GM12875 (cell line): ENCODE measurements at regions not wholly inside any gene's neighbourhood (a gene's known extent, or its start where the extent isn't known, plus 50 kb on each side); places are given as distances from the start of the nearest gene placed in this dataset.

Experiments
- H3K4me3 ChIP-seq: one replicate; pipeline ENCODE4 v1.5.1; 2011; ENCODE audit warnings: low read depth, low read length, control low read depth
- TF ChIP-seq, protein P1 (sequence below): IDR thresholded peaks from 2 replicates; pipeline ENCODE4 v1.5.1; 2011; ENCODE audit warnings: low read depth, mild to moderate bottlenecking, control low read depth, inconsistent platforms, low read length, moderate library complexity, borderline replicate concordance; ENCODE audit not compliant: insufficient read depth

DNA sequence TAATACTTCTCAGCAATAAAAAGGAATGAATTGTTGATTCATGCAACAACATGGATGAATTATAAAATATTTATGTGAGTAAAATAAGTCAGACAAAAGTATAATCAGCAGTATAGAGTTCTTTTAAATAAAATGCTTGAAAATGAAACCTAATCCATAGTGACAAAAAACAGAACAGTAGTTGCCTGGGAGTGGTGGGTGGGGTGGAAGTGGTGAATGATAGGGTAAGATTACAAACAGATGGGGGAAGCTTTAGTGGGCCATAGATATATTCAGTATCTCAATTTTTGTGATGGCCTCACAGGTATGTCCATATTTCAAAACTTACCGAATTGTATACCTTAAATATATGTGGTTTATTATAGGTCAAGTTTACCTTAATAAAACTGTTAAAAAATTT, 124.9 kb upstream of the UBL3 start:
- H3K4me3 ChIP-seq = no peak overlapping the region
- TF ChIP-seq, protein P1, sequence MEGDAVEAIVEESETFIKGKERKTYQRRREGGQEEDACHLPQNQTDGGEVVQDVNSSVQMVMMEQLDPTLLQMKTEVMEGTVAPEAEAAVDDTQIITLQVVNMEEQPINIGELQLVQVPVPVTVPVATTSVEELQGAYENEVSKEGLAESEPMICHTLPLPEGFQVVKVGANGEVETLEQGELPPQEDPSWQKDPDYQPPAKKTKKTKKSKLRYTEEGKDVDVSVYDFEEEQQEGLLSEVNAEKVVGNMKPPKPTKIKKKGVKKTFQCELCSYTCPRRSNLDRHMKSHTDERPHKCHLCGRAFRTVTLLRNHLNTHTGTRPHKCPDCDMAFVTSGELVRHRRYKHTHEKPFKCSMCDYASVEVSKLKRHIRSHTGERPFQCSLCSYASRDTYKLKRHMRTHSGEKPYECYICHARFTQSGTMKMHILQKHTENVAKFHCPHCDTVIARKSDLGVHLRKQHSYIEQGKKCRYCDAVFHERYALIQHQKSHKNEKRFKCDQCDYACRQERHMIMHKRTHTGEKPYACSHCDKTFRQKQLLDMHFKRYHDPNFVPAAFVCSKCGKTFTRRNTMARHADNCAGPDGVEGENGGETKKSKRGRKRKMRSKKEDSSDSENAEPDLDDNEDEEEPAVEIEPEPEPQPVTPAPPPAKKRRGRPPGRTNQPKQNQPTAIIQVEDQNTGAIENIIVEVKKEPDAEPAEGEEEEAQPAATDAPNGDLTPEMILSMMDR = no peak

GRCh38 chr13:29969286-29969685, 118.9 kb upstream of the UBL3 start:
- TF ChIP-seq, protein P1 = no peak
- H3K4me3 ChIP-seq = no peak overlapping the region

GRCh38 chr13:29964181-29964845, 113.9 kb upstream of the UBL3 start:
- H3K4me3 ChIP-seq = no peak overlapping the region
- TF ChIP-seq, protein P1 = no peak

DNA sequence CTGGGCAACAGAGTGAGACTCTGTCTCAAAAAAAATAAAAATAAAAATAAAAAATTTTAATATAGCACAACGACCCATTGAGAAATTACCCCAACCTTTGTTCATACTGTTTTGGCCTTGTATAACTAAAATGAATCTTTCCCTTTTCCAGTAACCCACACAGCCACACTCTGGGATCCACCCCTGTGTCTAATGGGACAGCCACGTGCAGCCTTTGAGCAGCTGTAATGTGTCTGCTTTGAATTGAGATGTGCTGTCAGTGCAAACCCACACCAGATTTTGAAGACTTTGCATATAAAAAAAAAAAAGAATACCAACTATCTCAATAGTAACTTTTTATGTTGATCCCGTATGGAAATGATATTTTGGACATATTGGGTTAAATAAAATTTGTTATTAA, 112.7 kb upstream of the UBL3 start:
- TF ChIP-seq, protein P1 = no peak
- H3K4me3 ChIP-seq = no peak overlapping the region

DNA sequence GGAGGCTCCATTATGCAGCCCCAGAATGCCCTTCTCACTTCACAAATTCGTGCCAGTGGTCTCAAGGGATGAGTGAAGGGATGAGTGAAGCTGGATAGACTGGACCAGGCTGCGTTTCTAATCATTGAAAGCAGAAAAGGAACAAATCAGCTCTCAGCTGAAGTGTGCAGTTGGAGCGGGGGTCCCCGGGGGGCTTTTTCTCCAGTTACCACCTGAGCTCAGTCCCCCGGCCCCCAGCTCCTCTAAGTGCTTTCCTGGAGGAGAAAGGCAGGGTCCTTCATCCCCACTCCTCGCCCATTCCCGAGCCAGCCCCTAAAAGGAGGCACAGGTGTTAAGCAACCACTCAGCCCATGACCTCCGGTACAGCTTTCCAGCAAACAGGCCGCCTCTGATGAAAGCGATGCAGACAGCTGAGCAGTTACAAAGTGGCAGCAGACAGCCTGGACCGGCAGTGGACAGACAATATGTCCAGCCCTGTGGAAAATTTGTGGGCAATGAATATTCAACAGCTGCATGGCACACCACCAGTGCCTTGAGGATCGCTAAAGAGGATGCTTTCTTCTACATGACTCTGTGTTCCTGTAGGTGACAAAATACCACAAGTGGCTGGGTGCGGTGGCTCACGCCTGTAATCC, 110.7 kb upstream of the UBL3 start:
- H3K4me3 ChIP-seq = no peak overlapping the region
- TF ChIP-seq, protein P1 = no peak

DNA sequence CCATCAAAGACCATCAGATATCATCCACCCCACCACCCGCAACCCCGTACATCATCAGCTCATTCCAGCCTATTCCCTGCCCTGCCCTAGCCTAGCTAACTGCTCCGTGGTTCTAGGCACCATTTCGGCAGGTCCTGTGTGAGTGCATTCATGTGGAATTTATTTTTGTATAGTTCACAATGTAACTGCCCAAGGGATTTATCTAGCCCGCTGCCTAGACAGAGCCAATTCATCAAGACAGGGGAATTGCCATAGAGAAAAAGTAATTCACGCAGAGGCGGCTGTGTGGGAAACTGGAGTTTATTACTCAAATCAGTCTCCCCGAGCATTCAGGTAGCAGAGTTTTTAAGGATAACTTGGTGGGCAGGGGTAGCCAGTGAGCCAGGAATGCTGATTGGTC, 109.2 kb upstream of the UBL3 start:
- no peak overlapping the region for H3K4me3 ChIP-seq
- TF ChIP-seq, protein P1 = no peak

GRCh38 chr13:29959086-29959485, 108.7 kb upstream of the UBL3 start:
- TF ChIP-seq, protein P1 = no peak
- H3K4me3 ChIP-seq = no peak overlapping the region
